Neural cell (in vitro differentiated cells): ENCODE measurements at regions not wholly inside any gene's neighbourhood (a gene's known extent, or its start where the extent isn't known, plus 50 kb on each side); places are given as distances from the start of the nearest gene placed in this dataset.

Experiments used
- CTCF ChIP-seq: fragments of 450-650 bp; IDR thresholded peaks from 2 replicates; pipeline ENCODE4 v1.5.1; 2014; ENCODE audit warnings: antibody characterized with exemption, mild to moderate bottlenecking, moderate library complexity; ENCODE audit not compliant: poor library complexity, severe bottlenecking
- EP300 ChIP-seq: fragments of 450-650 bp; conservative IDR thresholded peaks from 2 replicates; pipeline ENCODE4 v1.6.1; 2014; ENCODE audit warnings: antibody characterized with exemption, mild to moderate bottlenecking, moderate library complexity; ENCODE audit not compliant: poor library complexity, severe bottlenecking
- EZH2 ChIP-seq: fragments of 200-600, 300-800 bp; shearing (Covaris generic), sonication (generic); IDR thresholded peaks from 2 replicates; pipeline ENCODE4 v1.6.1; 2014; ENCODE audit warnings: antibody characterized with exemption, low read length, borderline replicate concordance, mild to moderate bottlenecking; ENCODE audit not compliant: insufficient read depth, poor library complexity, severe bottlenecking
- MXI1 ChIP-seq: fragments of 450-650 bp; conservative IDR thresholded peaks from 2 replicates; pipeline ENCODE4 v1.6.1; 2014; ENCODE audit warnings: antibody characterized with exemption, mild to moderate bottlenecking; ENCODE audit not compliant: poor library complexity, severe bottlenecking
- POLR2AphosphoS5 ChIP-seq: IDR thresholded peaks from 2 replicates; pipeline ENCODE4 v1.6.1; 2012
- RAD21 ChIP-seq: fragments of 450-650 bp; conservative IDR thresholded peaks from 2 replicates; pipeline ENCODE4 v1.6.1; 2014; ENCODE audit warnings: antibody characterized with exemption, mild to moderate bottlenecking, moderate library complexity
- REST ChIP-seq: IDR thresholded peaks from 2 replicates; pipeline ENCODE4 v1.6.1; 2012; ENCODE audit warnings: borderline replicate concordance
- TAF1 ChIP-seq: IDR thresholded peaks from 2 replicates; pipeline ENCODE4 v1.6.1; 2012; ENCODE audit warnings: low read depth

GRCh38 chr2:189299974-189300373 is 120.4 kb upstream of the COL5A2 start:
- TF ChIP-seq CTCF (no peak), EZH2 (no peak), TAF1 (no peak), RAD21 (no peak), EP300 (no peak), POLR2AphosphoS5 (no peak), REST (no peak), MXI1 (no peak)
